ENCODE measurements at regions not wholly inside any gene's neighbourhood (a gene's known extent, or its start where the extent isn't known, plus 50 kb on each side); places are given as distances from the start of the nearest gene placed in this dataset.
"Not testable (repeated sequence)": the region's sequence is repeated elsewhere in the genome, so short reads cannot be mapped to it uniquely, and the experiment has no call there.

- Histone ChIP-seq H3K9me3 (replicated peaks; ENCODE audit: control insufficient read depth, low read depth, low read length) (no peaks in the 10 kb centered on the region), H3K4me3 (ENCODE audit: low read length) (no peak overlapping the region), H3K27ac (ENCODE audit: low read length) (no peak overlapping the region), H3K27me3 (ENCODE audit: control insufficient read depth, insufficient read depth, low read length) (no peaks in the 10 kb centered on the region), H3K36me3 (ENCODE audit: control insufficient read depth, insufficient read depth, low read length) (no peaks in the 10 kb centered on the region), H3K4me1 (ENCODE audit: control insufficient read depth, insufficient read depth, low read length) (no peaks in the 10 kb centered on the region)
- no peak for DNase-seq
- 89% methylated on average over 2 of the region's 4 CpGs for WGBS (ENCODE audit: insufficient coverage)
Observed at GRCh38 chr2:102871707-102872106, 109.9 kb downstream of the TMEM182 start.

- Histone ChIP-seq H3K36me3 (ENCODE audit: control insufficient read depth, insufficient read depth, low read length) (no peaks in the 10 kb centered on the region), H3K9me3 (replicated peaks; ENCODE audit: control insufficient read depth, low read depth, low read length) (no peaks in the 10 kb centered on the region), H3K4me3 (ENCODE audit: low read length) (no peak overlapping the region), H3K27me3 (ENCODE audit: control insufficient read depth, insufficient read depth, low read length) (no peaks in the 10 kb centered on the region), H3K27ac (ENCODE audit: low read length) (no peak overlapping the region), H3K4me1 (ENCODE audit: control insufficient read depth, insufficient read depth, low read length) (no peaks in the 10 kb centered on the region)
- DNase-seq: peak; percentile 47
- WGBS (ENCODE audit: insufficient coverage): no CpG with 5 or more reads among the region's 2 CpGs
Observed at GRCh38 chr2:102872388-102872787, 110.6 kb downstream of the TMEM182 start.

DNA sequence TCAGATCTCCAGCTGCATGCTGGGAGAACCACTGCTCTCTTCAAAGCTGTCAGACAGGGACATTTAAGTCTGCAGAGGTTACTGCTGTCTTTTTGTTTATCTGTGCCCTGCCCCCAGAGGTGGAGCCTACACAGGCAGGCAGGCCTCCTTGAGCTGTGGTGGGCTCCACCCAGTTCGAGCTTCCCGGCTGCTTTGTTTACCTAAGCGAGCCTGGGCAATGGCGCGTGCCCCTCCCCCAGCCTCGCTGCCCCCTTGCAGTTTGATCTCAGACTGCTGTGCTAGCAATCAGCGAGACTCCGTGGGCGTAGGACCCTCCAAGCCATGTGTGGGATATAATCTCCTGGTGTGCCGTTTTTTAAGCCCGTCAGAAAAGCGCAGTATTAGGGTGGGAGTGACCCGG lies 117.7 kb downstream of the TMEM182 start:
- not testable (repeated sequence) for H3K27me3 ChIP-seq (ENCODE audit: control insufficient read depth, insufficient read depth, low read length)

GRCh38 chr2:102880731-102881130 lies 118.9 kb downstream of the TMEM182 start:
- no peaks in the 10 kb centered on the region for H3K27me3 ChIP-seq (ENCODE audit: control insufficient read depth, insufficient read depth, low read length)
- H3K27ac ChIP-seq (ENCODE audit: low read length): no peak overlapping the region
- no peaks in the 10 kb centered on the region for H3K9me3 ChIP-seq (replicated peaks; ENCODE audit: control insufficient read depth, low read depth, low read length)
- H3K36me3 ChIP-seq (ENCODE audit: control insufficient read depth, insufficient read depth, low read length): no peaks in the 10 kb centered on the region
- no peak for DNase-seq
- H3K4me3 ChIP-seq (ENCODE audit: low read length): no peak overlapping the region
- no peaks in the 10 kb centered on the region for H3K4me1 ChIP-seq (ENCODE audit: control insufficient read depth, insufficient read depth, low read length)

More for the DNA sequence above, 117.7 kb downstream of the TMEM182 start:
- not testable (repeated sequence) for H3K4me3 ChIP-seq (ENCODE audit: low read length); H3K27ac ChIP-seq (ENCODE audit: low read length); H3K4me1 ChIP-seq (ENCODE audit: control insufficient read depth, insufficient read depth, low read length); H3K9me3 ChIP-seq (replicated peaks; ENCODE audit: control insufficient read depth, low read depth, low read length); DNase-seq; H3K36me3 ChIP-seq (ENCODE audit: control insufficient read depth, insufficient read depth, low read length)
- WGBS (ENCODE audit: insufficient coverage): 95% methylated on average over 8 of the region's 13 CpGs

GRCh38 chr2:102886216-102886893 lies 124.5 kb downstream of the TMEM182 start:
- no peaks in the 10 kb centered on the region for H3K9me3 ChIP-seq (replicated peaks; ENCODE audit: control insufficient read depth, low read depth, low read length)
- H3K27me3 ChIP-seq (ENCODE audit: control insufficient read depth, insufficient read depth, low read length): no peaks in the 10 kb centered on the region
- H3K27ac ChIP-seq (ENCODE audit: low read length): no peak overlapping the region
- DNase-seq: no peak
- no peaks in the 10 kb centered on the region for H3K36me3 ChIP-seq (ENCODE audit: control insufficient read depth, insufficient read depth, low read length)
- 34% methylated on average over 3 of the region's 3 CpGs for WGBS (ENCODE audit: insufficient coverage)
- H3K4me1 ChIP-seq (ENCODE audit: control insufficient read depth, insufficient read depth, low read length): no peaks in the 10 kb centered on the region
- no peak overlapping the region for H3K4me3 ChIP-seq (ENCODE audit: low read length)

DNA sequence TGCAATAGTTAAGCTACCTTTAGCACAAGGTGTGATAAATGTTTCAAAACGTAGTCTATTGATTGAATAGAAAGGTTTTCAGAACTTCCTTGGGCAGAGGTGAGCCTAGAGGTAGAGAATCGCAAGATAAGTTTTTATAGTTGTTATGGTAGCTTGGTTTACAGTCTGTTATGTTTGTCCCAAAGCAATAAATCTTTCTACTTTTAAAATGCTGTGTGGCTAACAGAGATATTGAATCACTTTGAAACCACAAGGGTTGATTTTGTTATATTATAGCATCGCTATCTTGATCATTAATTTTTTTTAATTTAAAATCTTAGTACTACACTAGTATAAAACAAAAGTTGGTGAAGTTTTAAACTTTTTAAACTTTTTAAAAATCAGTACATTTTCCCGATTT lies 126.7 kb downstream of the TMEM182 start:
- DNase-seq: no peak
- WGBS (ENCODE audit: insufficient coverage): no CpG with 5 or more reads among the region's 4 CpGs
- H3K9me3 ChIP-seq (replicated peaks; ENCODE audit: control insufficient read depth, low read depth, low read length): no peaks in the 10 kb centered on the region
- no peaks in the 10 kb centered on the region for H3K36me3 ChIP-seq (ENCODE audit: control insufficient read depth, insufficient read depth, low read length)
- no peaks in the 10 kb centered on the region for H3K4me1 ChIP-seq (ENCODE audit: control insufficient read depth, insufficient read depth, low read length)
- H3K4me3 ChIP-seq (ENCODE audit: low read length): no peak overlapping the region
- no peak overlapping the region for H3K27ac ChIP-seq (ENCODE audit: low read length)
- no peaks in the 10 kb centered on the region for H3K27me3 ChIP-seq (ENCODE audit: control insufficient read depth, insufficient read depth, low read length)

GRCh38 chr2:102891296-102891695 lies 129.5 kb downstream of the TMEM182 start:
- Histone ChIP-seq H3K4me3 (ENCODE audit: low read length) (no peak overlapping the region), H3K9me3 (replicated peaks; ENCODE audit: control insufficient read depth, low read depth, low read length) (no peaks in the 10 kb centered on the region), H3K4me1 (ENCODE audit: control insufficient read depth, insufficient read depth, low read length) (no peaks in the 10 kb centered on the region), H3K27me3 (ENCODE audit: control insufficient read depth, insufficient read depth, low read length) (no peaks in the 10 kb centered on the region), H3K36me3 (ENCODE audit: control insufficient read depth, insufficient read depth, low read length) (no peaks in the 10 kb centered on the region), H3K27ac (ENCODE audit: low read length) (no peak overlapping the region)
- DNase-seq: peak; percentile 13
- no CpG with 5 or more reads among the region's 6 CpGs for WGBS (ENCODE audit: insufficient coverage)

DNA sequence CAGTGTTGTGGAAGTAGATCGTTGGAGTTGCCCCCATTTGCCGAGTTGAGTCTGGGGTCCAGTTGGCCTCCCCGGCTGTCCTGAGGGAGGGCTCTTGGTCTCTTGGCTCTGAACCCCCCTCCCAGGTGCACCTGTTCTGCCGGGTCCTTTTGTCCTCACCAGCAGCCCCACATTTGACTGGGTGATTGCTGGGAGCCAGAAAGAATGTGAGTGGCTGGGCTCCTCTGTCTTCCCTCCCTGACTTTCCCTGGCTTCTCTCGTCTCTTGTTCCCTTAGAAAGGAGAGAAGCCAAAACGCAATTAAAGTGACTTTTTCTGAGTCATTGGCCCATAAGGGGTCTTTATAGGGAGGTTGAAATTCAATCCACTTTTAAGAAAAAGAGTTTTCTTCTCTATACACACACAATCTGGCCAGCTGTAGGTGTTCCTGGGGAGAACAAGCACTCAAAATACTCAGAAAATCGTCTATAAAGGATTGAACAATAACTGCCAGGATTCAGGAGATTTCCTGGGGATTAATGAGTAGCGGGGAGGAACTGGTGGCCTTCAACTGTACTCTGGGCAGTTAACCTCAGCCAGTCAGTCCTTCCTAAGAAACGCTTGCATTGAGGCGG lies 131.0 kb downstream of the TMEM182 start:
- Histone ChIP-seq H3K9me3 (replicated peaks; ENCODE audit: control insufficient read depth, low read depth, low read length) (no peaks in the 10 kb centered on the region), H3K27ac (ENCODE audit: low read length) (no peak overlapping the region), H3K27me3 (ENCODE audit: control insufficient read depth, insufficient read depth, low read length) (no peaks in the 10 kb centered on the region), H3K4me3 (ENCODE audit: low read length) (no peak overlapping the region), H3K4me1 (ENCODE audit: control insufficient read depth, insufficient read depth, low read length) (no peaks in the 10 kb centered on the region), H3K36me3 (ENCODE audit: control insufficient read depth, insufficient read depth, low read length) (no peaks in the 10 kb centered on the region)
- DNase-seq: peak; percentile 1
- 13% methylated on average over 2 of the region's 10 CpGs for WGBS (ENCODE audit: insufficient coverage)

GRCh38 chr2:102893870-102894269 lies 132.0 kb downstream of the TMEM182 start:
- H3K36me3 ChIP-seq (ENCODE audit: control insufficient read depth, insufficient read depth, low read length): no peaks in the 10 kb centered on the region
- 95% methylated on average over 10 of the region's 12 CpGs for WGBS (ENCODE audit: insufficient coverage)
- H3K4me3 ChIP-seq (ENCODE audit: low read length): no peak overlapping the region
- H3K4me1 ChIP-seq (ENCODE audit: control insufficient read depth, insufficient read depth, low read length): no peaks in the 10 kb centered on the region
- no peaks in the 10 kb centered on the region for H3K27me3 ChIP-seq (ENCODE audit: control insufficient read depth, insufficient read depth, low read length)
- H3K27ac ChIP-seq (ENCODE audit: low read length): no peak overlapping the region
- DNase-seq: no peak
- H3K9me3 ChIP-seq (replicated peaks; ENCODE audit: control insufficient read depth, low read depth, low read length): no peaks in the 10 kb centered on the region

DNA sequence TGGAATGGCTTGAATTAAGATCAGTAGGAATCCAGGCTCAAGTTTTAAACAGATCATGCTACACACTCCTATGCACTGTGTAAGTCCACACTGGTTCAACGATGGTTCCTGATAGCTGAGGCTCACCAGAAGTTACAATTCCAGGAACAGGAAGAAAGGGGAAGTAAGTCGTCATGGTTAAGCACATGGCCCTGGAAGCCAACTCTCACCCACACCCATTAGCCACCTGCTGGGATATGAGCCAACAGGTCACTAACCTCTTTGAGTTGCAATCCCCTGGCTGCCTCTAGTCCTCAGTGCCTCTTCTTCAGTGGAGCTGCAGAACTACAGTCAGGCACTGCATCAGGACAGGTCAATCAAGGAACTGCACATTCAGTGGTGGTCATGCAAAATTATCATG lies 133.5 kb downstream of the TMEM182 start:
- no peak overlapping the region for H3K4me3 ChIP-seq (ENCODE audit: low read length)
- no peaks in the 10 kb centered on the region for H3K4me1 ChIP-seq (ENCODE audit: control insufficient read depth, insufficient read depth, low read length)
- H3K9me3 ChIP-seq (replicated peaks; ENCODE audit: control insufficient read depth, low read depth, low read length): no peaks in the 10 kb centered on the region
- H3K27me3 ChIP-seq (ENCODE audit: control insufficient read depth, insufficient read depth, low read length): no peaks in the 10 kb centered on the region
- no peaks in the 10 kb centered on the region for H3K36me3 ChIP-seq (ENCODE audit: control insufficient read depth, insufficient read depth, low read length)
- no peak for DNase-seq
- 40% methylated on average over 1 of the region's 2 CpGs for WGBS (ENCODE audit: insufficient coverage)
- H3K27ac ChIP-seq (ENCODE audit: low read length): no peak overlapping the region

GRCh38 chr2:102909240-102909639 lies 147.4 kb downstream of the TMEM182 start:
- H3K4me3 ChIP-seq (ENCODE audit: low read length); H3K9me3 ChIP-seq (replicated peaks; ENCODE audit: control insufficient read depth, low read depth, low read length); H3K27ac ChIP-seq (ENCODE audit: low read length); DNase-seq; H3K36me3 ChIP-seq (ENCODE audit: control insufficient read depth, insufficient read depth, low read length); H3K4me1 ChIP-seq (ENCODE audit: control insufficient read depth, insufficient read depth, low read length); H3K27me3 ChIP-seq (ENCODE audit: control insufficient read depth, insufficient read depth, low read length): not testable (repeated sequence)
- WGBS (ENCODE audit: insufficient coverage): no CpG with 5 or more reads among the region's 2 CpGs

Data from muscle of leg (tissue), 3 donors.